K562 (cell line): ENCODE measurements at regions not wholly inside any gene's neighbourhood (a gene's known extent, or its start where the extent isn't known, plus 50 kb on each side); places are given as distances from the start of the nearest gene placed in this dataset.

Source experiments
- ATAC-seq: fragments of 200-7000 bp; cut with Tn5 transposase; 3 replicates; pipeline ENCODE4 v1.9.1; 2020; ENCODE audit warnings: moderate library complexity
- BruUV-seq: library from RNA; stranded (reverse); fragments of 400-500 nt; replicated peaks from 2 replicates; lab custom pipeline; 2021; lab: Mats Ljungman, UMichigan
- CTCF ChIA-PET: fragments of 300-600 bp; formaldehyde crosslinking; extraction: SDS; loops from one replicate; lab custom pipeline; 2021; ENCODE audit warnings: low intra/inter-chr PET ratio; lab: Yijun Ruan, JAX
- POLR2A ChIA-PET: fragments of 300-600, 350-650 bp; sonication (Branson Sonifier 250); formaldehyde crosslinking; extraction: SDS; loops from one replicate; lab custom pipeline; 2021; ENCODE audit warnings: antibody characterized with exemption, inconsistent platforms; lab: Yijun Ruan, JAX
- DNase-seq, 4 experiments: peaks; one replicate each; pipeline versions ENCODE4 v3.0.0 to v3.0.0-alpha.2; 2011 to 2018; ENCODE audit warnings: low spot score in 3 of 4, mixed read lengths in 3 of 4; ENCODE audit errors: extremely low read depth in 1 of 4
- FAIRE-seq: peaks from 2 replicates; lab custom pipeline; 2011; peaks lifted over from hg19 to GRCh38; lab: Jason Lieb, UNC
- H2AFZ ChIP-seq: 2 replicates; pipeline ENCODE4 v1.6.0; 2011; ENCODE audit warnings: low read depth, low read length, control low read depth, inconsistent platforms
- H3K27ac ChIP-seq: fragments of 200-600 bp; 3 replicates; pipeline ENCODE4 v1.8.0; 2011; ENCODE audit warnings: low read depth, mild to moderate bottlenecking, control low read depth, inconsistent platforms, low read length, moderate library complexity, mixed read lengths; ENCODE audit errors: extremely low read depth
- H3K27me3 ChIP-seq, 2 experiments: fragments of 300-600 bp in 1 of 2; 2 replicates in 1 of 2; 3 replicates in 1 of 2; pipeline versions ENCODE4 v1.6.0 to v1.8.0; 2011; ENCODE audit warnings: inconsistent platforms in 2 of 2, low read length in 2 of 2, mild to moderate bottlenecking in 1 of 2, mixed read lengths in 1 of 2, moderate library complexity in 1 of 2; ENCODE audit not compliant: control insufficient read depth in 2 of 2, insufficient read depth in 2 of 2
- H3K36me3 ChIP-seq: fragments of 300-600 bp; 3 replicates; pipeline ENCODE4 v1.8.0; 2011; ENCODE audit warnings: mild to moderate bottlenecking, low read length, inconsistent platforms; ENCODE audit not compliant: control insufficient read depth, insufficient read depth
- H3K4me1 ChIP-seq, 2 experiments: fragments of 200-600 bp in 1 of 2; replicated peaks in 1 of 2; 2 replicates in 1 of 2; 3 replicates in 1 of 2; pipeline versions ENCODE4 v1.5.1 to v1.8.0; 2011; ENCODE audit warnings: inconsistent platforms in 2 of 2, low read length in 2 of 2, mild to moderate bottlenecking in 1 of 2, mixed read lengths in 1 of 2, moderate library complexity in 1 of 2; ENCODE audit not compliant: control insufficient read depth in 2 of 2, insufficient read depth in 2 of 2
- H3K4me2 ChIP-seq: 2 replicates; pipeline ENCODE4 v1.6.1; 2011; ENCODE audit warnings: low read length, control low read depth, inconsistent platforms, mixed read lengths; ENCODE audit not compliant: insufficient read depth
- H3K4me3 ChIP-seq: fragments of 200-600 bp; sonication (generic), shearing (Covaris generic); 2 replicates; pipeline ENCODE4 v1.5.1; 2016; ENCODE audit warnings: control low read depth, inconsistent platforms
- H3K79me2 ChIP-seq: fragments of 200-600 bp; 3 replicates; pipeline ENCODE4 v1.8.0; 2011; ENCODE audit warnings: low read length, inconsistent platforms; ENCODE audit not compliant: control insufficient read depth, insufficient read depth
- H3K9ac ChIP-seq, 2 experiments: 2 replicates each; pipeline versions ENCODE4 v1.6.0 to v1.6.1; 2011; ENCODE audit warnings: low read depth in 2 of 2, low read length in 2 of 2, control low read depth in 1 of 2, inconsistent platforms in 1 of 2, mild to moderate bottlenecking in 1 of 2, mixed read lengths in 1 of 2; ENCODE audit not compliant: insufficient read depth in 1 of 2
- H3K9me1 ChIP-seq: one replicate; pipeline ENCODE4 v1.6.0; 2011; ENCODE audit warnings: inconsistent platforms, mild to moderate bottlenecking, low read length, moderate library complexity; ENCODE audit not compliant: control insufficient read depth, insufficient read depth
- H3K9me3 ChIP-seq: replicated peaks from 2 replicates; pipeline ENCODE4 v1.5.1; 2011; ENCODE audit warnings: low read depth, low read length, inconsistent platforms; ENCODE audit not compliant: control insufficient read depth, insufficient read depth
- H4K20me1 ChIP-seq: replicated peaks from 2 replicates; pipeline ENCODE4 v1.6.1; 2011; ENCODE audit warnings: low read length, inconsistent platforms, mixed read lengths; ENCODE audit not compliant: control insufficient read depth, insufficient read depth
- CUX1 ChIP-seq: fragments of 200-800 bp; sonication (Bioruptor generic); IDR thresholded peaks from 2 replicates; pipeline ENCODE4 v1.6.1; 2016; ENCODE audit warnings: missing genetic modification characterization, missing compliant biosample characterization
- FOXM1 ChIP-seq, 2 experiments: fragments of 450-650 bp in 1 of 2; sonication (generic) in 1 of 2; formaldehyde crosslinking in 1 of 2; IDR thresholded peaks; 2 replicates each; pipeline versions ENCODE4 v1.6.1 to v1.9.0; 2017 to 2022; ENCODE audit warnings: low read depth in 2 of 2, mild to moderate bottlenecking in 2 of 2, missing genetic modification reagents in 1 of 2, moderate library complexity in 1 of 2
- HES1 ChIP-seq: fragments of 450-650 bp; IDR thresholded peaks from 2 replicates; pipeline ENCODE4 v1.6.1; 2016; ENCODE audit warnings: low read depth, mild to moderate bottlenecking, moderate library complexity
- NCOA6 ChIP-seq: fragments of 450-650 bp; IDR thresholded peaks from 2 replicates; pipeline ENCODE4 v1.6.1; 2017; ENCODE audit warnings: mild to moderate bottlenecking
- SFPQ ChIP-seq: fragments of 200-400 bp; formaldehyde crosslinking; IDR thresholded peaks from 2 replicates; pipeline ENCODE4 v1.6.1; 2017; ENCODE audit warnings: mild to moderate bottlenecking, low read depth, low read length, moderate library complexity
- SRSF1 ChIP-seq: fragments of 200-400 bp; formaldehyde crosslinking; IDR thresholded peaks from 2 replicates; pipeline ENCODE4 v1.6.1; 2017; ENCODE audit warnings: mild to moderate bottlenecking, low read depth, low read length, moderate library complexity
- SRSF3 ChIP-seq: fragments of 200-400 bp; formaldehyde crosslinking; IDR thresholded peaks from 2 replicates; pipeline ENCODE4 v1.6.1; 2016; ENCODE audit warnings: mild to moderate bottlenecking, low read length, moderate library complexity; ENCODE audit not compliant: insufficient read depth
- TCFL5 ChIP-seq: fragments of 250-450 bp; sonication (Bioruptor Pico); conservative IDR thresholded peaks from 2 replicates; pipeline ENCODE4 v1.6.1; 2021; ENCODE audit warnings: mild to moderate bottlenecking, moderate library complexity, matching md5 sums
- ZBTB17 ChIP-seq: fragments of 450-650 bp; formaldehyde crosslinking; IDR thresholded peaks from 2 replicates; pipeline ENCODE4 v1.4.0; 2020; ENCODE audit warnings: mild to moderate bottlenecking
- ZFP91 ChIP-seq: sonication (generic); formaldehyde crosslinking; IDR thresholded peaks from 2 replicates; pipeline ENCODE4 v1.8.0; 2022; ENCODE audit warnings: mild to moderate bottlenecking, missing genetic modification reagents
- ZNF449 ChIP-seq: fragments of 250-450 bp; sonication (Bioruptor Pico); IDR thresholded peaks from 2 replicates; pipeline ENCODE4 v1.8.0; 2022; ENCODE audit warnings: moderate library complexity, mild to moderate bottlenecking, inconsistent platforms
- WGBS: fragments of 100-300 bp; shearing (Covaris generic); methylation state at CpG from one replicate; pipeline ENCODE4 v1.1.6; 2016; ENCODE audit warnings: low coverage, mixed read lengths; ENCODE audit not compliant: insufficient coverage; ENCODE audit errors: missing lambda C conversion rate; 5-methylcytosine and 5-hydroxymethylcytosine counted together
- in situ Hi-C: fragments of 300-500 bp; cut with MboI; formaldehyde crosslinking; loops from 4 replicates; pipeline ENCODE4 v1.15.0; 2018; ENCODE audit warnings: inconsistent platforms, mixed read lengths
- intact Hi-C: fragments of 100-400 bp; cut with micrococcal nuclease; formaldehyde crosslinking; loops from 2 replicates; pipeline ENCODE4 v1.14.2; 2022

GRCh38 chr6:97717086-97717485, 434.1 kb upstream of the MMS22L start:
- ATAC-seq (no peak), FAIRE-seq (no peak), DNase-seq (no peak)
- no peaks in the 10 kb centered on the region; the same call in 1 of the 2 replicates for H3K9me3 ChIP-seq
- H3K4me3 ChIP-seq = no peak overlapping the region
- no peaks in the 10 kb centered on the region for H4K20me1 ChIP-seq
- 4% methylated on average over 3 of the region's 3 CpGs for WGBS
- H3K27me3 ChIP-seq = no peaks in the 10 kb centered on the region
- in situ Hi-C loops = no loop called here
- no peak overlapping the region for H2AFZ ChIP-seq
- POLR2A ChIA-PET = no interaction called here
- H3K9me1 ChIP-seq = no peaks in the 10 kb centered on the region
- H3K36me3 ChIP-seq = no peaks in the 10 kb centered on the region
- CTCF ChIA-PET = no interaction called here
- H3K9ac ChIP-seq = no peak overlapping the region
- BruUV-seq = no TSS peak
- no peaks in the 10 kb centered on the region for H3K4me1 ChIP-seq
- H3K79me2 ChIP-seq = no peaks in the 10 kb centered on the region
- H3K27ac ChIP-seq = no peak overlapping the region
- no peak overlapping the region for H3K4me2 ChIP-seq
- intact Hi-C loops = no loop called here
- no peak for TF ChIP-seq SFPQ
- no peak for TF ChIP-seq NCOA6
- TF ChIP-seq HES1 = no peak
- no peak for TF ChIP-seq TCFL5 (CRISPR knock-in tag)
- TF ChIP-seq SRSF1 = no peak
- no peak for TF ChIP-seq ZNF449 (CRISPR knock-in tag)
- no peak for TF ChIP-seq SRSF3
- TF ChIP-seq ZBTB17 (CRISPR knock-in tag) = no peak
- TF ChIP-seq ZFP91 (CRISPR knock-in tag) = no peak
- TF ChIP-seq FOXM1 (IDR thresholded peaks at IDR 0.05; ENCODE audit: low read depth) = no peak
- TF ChIP-seq FOXM1 (CRISPR knock-in tag; IDR thresholded peaks at IDR 0.05; ENCODE audit: low read depth) = no peak
- no peak for TF ChIP-seq CUX1 (CRISPR knock-in tag)
